H1 (cell line): ENCODE measurements at regions not wholly inside any gene's neighbourhood (a gene's known extent, or its start where the extent isn't known, plus 50 kb on each side); places are given as distances from the start of the nearest gene placed in this dataset.

Experiments used
- BACH1 ChIP-seq: IDR thresholded peaks from 2 replicates; pipeline ENCODE4 v1.6.1; 2012; ENCODE audit warnings: low read length, improper control_type of control experiment
- CHD2 ChIP-seq: IDR thresholded peaks from 2 replicates; pipeline ENCODE4 v1.6.1; 2012; ENCODE audit warnings: low read length, improper control_type of control experiment
- CTCF ChIP-seq, 3 experiments: IDR thresholded peaks; 1 replicate in 2 of 3; 2 replicates in 1 of 3; pipeline versions ENCODE4 v1.5.1 to v1.6.1; 2011; ENCODE audit warnings: low read length in 3 of 3, mild to moderate bottlenecking in 3 of 3, inconsistent platforms in 2 of 3, low read depth in 1 of 3, moderate library complexity in 1 of 3; ENCODE audit not compliant: insufficient read depth in 1 of 3; ENCODE audit errors: control extremely low read depth in 1 of 3
- EGR1 ChIP-seq: IDR thresholded peaks from 2 replicates; pipeline ENCODE4 v1.6.1; 2011; ENCODE audit warnings: low read depth, low read length, borderline replicate concordance
- EZH2 ChIP-seq: fragments of 200-600 bp; sonication (generic); IDR thresholded peaks from 2 replicates; pipeline ENCODE4 v1.7.1; 2012; ENCODE audit warnings: low read depth, mild to moderate bottlenecking, moderate library complexity, low read length, inconsistent platforms; ENCODE audit not compliant: severe bottlenecking
- MAX ChIP-seq: IDR thresholded peaks from 2 replicates; pipeline ENCODE4 v1.6.1; 2012; ENCODE audit warnings: inconsistent platforms
- POLR2A ChIP-seq, 2 experiments: IDR thresholded peaks; 1 replicate in 1 of 2; 2 replicates in 1 of 2; pipeline ENCODE4 v1.6.1; 2011; ENCODE audit warnings: low read depth in 2 of 2, low read length in 2 of 2, mild to moderate bottlenecking in 2 of 2; ENCODE audit errors: control extremely low read depth in 1 of 2
- RFX5 ChIP-seq: IDR thresholded peaks from 2 replicates; pipeline ENCODE4 v1.6.1; 2011; ENCODE audit warnings: low read depth, low read length, improper control_type of control experiment, borderline replicate concordance
- SP1 ChIP-seq: IDR thresholded peaks from 2 replicates; pipeline ENCODE4 v1.6.1; 2011; ENCODE audit warnings: low read depth, low read length
- TAF1 ChIP-seq: IDR thresholded peaks from 2 replicates; pipeline ENCODE4 v1.6.1; 2011; ENCODE audit warnings: mild to moderate bottlenecking, low read depth, low read length
- TF ChIP-seq, protein P1 (sequence below): fragments of 300-600 bp; sonication (generic); IDR thresholded peaks from 2 replicates; pipeline ENCODE4 v1.7.1; 2012; ENCODE audit warnings: low read length, moderate library complexity, mild to moderate bottlenecking, inconsistent platforms; ENCODE audit not compliant: insufficient replicate concordance

- TF ChIP-seq RFX5 (no peak), SP1 (no peak), CTCF (IDR thresholded peaks at IDR 0.05; ENCODE audit: control extremely low read depth in 1 of 3, insufficient read depth in 1 of 3, low read depth in 1 of 3, low read length in 3 of 3) (no peak), TAF1 (no peak), POLR2A (IDR thresholded peaks at IDR 0.05; ENCODE audit: control extremely low read depth in 1 of 2, low read depth in 2 of 2, low read length in 2 of 2) (no peak), EZH2 (no peak), BACH1 (no peak), MAX (no peak), CHD2 (no peak), EGR1 (no peak)
- TF ChIP-seq, protein P1, sequence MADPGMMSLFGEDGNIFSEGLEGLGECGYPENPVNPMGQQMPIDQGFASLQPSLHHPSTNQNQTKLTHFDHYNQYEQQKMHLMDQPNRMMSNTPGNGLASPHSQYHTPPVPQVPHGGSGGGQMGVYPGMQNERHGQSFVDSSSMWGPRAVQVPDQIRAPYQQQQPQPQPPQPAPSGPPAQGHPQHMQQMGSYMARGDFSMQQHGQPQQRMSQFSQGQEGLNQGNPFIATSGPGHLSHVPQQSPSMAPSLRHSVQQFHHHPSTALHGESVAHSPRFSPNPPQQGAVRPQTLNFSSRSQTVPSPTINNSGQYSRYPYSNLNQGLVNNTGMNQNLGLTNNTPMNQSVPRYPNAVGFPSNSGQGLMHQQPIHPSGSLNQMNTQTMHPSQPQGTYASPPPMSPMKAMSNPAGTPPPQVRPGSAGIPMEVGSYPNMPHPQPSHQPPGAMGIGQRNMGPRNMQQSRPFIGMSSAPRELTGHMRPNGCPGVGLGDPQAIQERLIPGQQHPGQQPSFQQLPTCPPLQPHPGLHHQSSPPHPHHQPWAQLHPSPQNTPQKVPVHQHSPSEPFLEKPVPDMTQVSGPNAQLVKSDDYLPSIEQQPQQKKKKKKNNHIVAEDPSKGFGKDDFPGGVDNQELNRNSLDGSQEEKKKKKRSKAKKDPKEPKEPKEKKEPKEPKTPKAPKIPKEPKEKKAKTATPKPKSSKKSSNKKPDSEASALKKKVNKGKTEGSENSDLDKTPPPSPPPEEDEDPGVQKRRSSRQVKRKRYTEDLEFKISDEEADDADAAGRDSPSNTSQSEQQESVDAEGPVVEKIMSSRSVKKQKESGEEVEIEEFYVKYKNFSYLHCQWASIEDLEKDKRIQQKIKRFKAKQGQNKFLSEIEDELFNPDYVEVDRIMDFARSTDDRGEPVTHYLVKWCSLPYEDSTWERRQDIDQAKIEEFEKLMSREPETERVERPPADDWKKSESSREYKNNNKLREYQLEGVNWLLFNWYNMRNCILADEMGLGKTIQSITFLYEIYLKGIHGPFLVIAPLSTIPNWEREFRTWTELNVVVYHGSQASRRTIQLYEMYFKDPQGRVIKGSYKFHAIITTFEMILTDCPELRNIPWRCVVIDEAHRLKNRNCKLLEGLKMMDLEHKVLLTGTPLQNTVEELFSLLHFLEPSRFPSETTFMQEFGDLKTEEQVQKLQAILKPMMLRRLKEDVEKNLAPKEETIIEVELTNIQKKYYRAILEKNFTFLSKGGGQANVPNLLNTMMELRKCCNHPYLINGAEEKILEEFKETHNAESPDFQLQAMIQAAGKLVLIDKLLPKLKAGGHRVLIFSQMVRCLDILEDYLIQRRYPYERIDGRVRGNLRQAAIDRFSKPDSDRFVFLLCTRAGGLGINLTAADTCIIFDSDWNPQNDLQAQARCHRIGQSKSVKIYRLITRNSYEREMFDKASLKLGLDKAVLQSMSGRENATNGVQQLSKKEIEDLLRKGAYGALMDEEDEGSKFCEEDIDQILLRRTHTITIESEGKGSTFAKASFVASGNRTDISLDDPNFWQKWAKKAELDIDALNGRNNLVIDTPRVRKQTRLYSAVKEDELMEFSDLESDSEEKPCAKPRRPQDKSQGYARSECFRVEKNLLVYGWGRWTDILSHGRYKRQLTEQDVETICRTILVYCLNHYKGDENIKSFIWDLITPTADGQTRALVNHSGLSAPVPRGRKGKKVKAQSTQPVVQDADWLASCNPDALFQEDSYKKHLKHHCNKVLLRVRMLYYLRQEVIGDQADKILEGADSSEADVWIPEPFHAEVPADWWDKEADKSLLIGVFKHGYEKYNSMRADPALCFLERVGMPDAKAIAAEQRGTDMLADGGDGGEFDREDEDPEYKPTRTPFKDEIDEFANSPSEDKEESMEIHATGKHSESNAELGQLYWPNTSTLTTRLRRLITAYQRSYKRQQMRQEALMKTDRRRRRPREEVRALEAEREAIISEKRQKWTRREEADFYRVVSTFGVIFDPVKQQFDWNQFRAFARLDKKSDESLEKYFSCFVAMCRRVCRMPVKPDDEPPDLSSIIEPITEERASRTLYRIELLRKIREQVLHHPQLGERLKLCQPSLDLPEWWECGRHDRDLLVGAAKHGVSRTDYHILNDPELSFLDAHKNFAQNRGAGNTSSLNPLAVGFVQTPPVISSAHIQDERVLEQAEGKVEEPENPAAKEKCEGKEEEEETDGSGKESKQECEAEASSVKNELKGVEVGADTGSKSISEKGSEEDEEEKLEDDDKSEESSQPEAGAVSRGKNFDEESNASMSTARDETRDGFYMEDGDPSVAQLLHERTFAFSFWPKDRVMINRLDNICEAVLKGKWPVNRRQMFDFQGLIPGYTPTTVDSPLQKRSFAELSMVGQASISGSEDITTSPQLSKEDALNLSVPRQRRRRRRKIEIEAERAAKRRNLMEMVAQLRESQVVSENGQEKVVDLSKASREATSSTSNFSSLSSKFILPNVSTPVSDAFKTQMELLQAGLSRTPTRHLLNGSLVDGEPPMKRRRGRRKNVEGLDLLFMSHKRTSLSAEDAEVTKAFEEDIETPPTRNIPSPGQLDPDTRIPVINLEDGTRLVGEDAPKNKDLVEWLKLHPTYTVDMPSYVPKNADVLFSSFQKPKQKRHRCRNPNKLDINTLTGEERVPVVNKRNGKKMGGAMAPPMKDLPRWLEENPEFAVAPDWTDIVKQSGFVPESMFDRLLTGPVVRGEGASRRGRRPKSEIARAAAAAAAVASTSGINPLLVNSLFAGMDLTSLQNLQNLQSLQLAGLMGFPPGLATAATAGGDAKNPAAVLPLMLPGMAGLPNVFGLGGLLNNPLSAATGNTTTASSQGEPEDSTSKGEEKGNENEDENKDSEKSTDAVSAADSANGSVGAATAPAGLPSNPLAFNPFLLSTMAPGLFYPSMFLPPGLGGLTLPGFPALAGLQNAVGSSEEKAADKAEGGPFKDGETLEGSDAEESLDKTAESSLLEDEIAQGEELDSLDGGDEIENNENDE = no peak
Observed at GRCh38 chr5:167903659-167904058, 387.8 kb upstream of the WWC1 start.
